GM18519 (cell line): ENCODE measurements at regions not wholly inside any gene's neighbourhood (a gene's known extent, or its start where the extent isn't known, plus 50 kb on each side); places are given as distances from the start of the nearest gene placed in this dataset.
"Not testable (repeated sequence)": the region's sequence is repeated elsewhere in the genome, so short reads cannot be mapped to it uniquely, and the experiment has no call there.

Experiments used
- ATAC-seq: cut with Tn5 transposase; IDR thresholded peaks from one replicate; pipeline ENCODE4 v1.9.1; 2021; ENCODE audit warnings: mild to moderate bottlenecking, moderate library complexity; ENCODE audit not compliant: unreplicated experiment, low FRiP score

DNA sequence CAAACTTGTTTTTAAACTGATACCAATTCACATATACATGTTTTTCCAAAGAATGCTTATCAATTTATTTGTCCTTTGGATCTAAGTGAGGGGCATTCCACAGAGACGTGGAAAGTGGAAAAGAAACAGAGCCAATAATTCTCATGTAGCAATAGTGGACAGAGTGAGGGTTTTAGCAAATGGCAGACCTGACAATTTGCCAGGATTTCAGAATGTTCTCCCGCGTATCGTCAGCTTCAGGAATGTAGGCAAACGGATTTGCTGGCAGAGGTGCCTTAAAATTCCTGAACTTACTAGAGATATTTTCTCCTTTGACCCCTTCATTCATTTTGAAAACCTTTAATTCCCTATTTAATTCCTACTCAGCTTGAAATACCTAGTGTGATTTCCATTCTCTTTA, 193.4 kb upstream of the CPHXL start:
- no peak for ATAC-seq

DNA sequence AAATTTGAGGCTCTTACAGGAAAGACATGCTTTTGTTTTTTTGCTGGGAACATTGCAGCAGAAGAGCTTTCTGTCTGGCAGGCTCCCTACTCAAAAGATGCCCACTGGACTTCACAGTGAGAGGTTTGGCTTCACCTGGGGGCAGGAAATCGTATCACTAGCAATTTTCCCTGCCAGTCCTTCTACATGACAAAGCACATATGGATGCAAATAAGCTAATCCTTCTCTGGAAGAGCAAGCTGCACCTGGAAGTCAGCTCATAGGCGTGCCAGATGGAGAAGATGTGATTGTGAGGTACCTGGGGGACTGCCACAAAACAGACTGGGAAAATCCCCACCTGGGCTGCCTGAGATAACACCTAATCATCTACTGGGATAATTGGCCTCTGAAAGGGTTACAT, 195.0 kb upstream of the CPHXL start:
- ATAC-seq = no peak

DNA sequence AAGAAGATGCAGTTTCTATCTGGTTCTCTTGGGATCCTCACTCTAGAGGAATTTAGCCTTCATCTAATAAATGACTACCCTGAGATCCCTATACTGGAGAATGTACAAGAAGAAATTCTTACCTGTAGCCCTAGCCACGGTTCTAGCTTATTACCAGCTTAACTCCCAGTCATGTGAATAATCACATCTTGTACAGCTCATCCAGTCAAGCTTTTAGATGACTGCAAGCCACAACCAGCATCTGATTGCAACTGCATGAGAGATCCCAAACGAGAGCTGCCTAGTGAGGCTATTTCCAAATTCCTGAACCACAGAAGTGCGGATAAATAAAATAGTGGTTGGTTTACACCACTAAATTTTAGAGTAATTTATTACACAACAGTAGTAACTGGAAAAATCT, 196.0 kb upstream of the CPHXL start:
- no peak for ATAC-seq

DNA sequence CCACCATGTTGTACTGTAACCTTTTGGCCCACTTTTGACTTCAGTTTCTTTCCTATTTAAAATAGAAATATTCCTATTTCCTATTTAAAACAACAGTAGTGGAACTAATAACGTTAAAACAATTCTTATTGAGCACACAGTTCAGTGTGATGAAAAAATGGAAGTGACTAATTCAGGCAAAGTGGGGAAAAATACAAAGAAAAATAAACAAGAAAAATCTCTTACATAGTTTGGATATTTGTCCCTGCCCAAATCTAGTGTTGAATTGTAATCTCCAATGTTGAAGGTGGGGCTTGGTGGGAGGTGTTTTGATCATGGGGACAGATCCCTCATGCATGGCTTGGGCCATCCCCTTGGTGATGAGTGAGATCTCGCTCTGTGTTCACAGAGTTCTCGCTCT, 198.1 kb upstream of the CPHXL start:
- no peak for ATAC-seq

GRCh38 chr16:75927810-75928209, 201.5 kb upstream of the CPHXL start:
- no peak for ATAC-seq

DNA sequence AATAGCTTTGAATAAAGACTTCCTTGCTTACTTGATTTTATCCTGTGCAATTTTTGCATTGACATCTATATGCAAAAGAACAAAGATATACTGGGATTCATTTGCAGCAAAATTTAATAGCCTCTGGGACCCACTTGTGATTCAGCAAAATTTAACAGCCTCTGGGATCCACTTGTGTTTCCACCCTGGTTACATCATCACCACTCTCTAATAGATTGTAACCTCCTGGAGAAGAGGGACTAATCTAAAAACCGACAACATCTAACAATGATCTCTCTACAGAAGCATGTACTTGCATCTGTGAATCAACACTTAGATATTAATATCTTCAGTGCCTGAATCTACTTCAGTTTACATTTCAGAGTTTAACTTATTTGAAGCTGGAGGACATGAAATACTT, 202.0 kb upstream of the CPHXL start:
- ATAC-seq = no peak

GRCh38 chr16:75929046-75929445, 202.8 kb upstream of the CPHXL start:
- ATAC-seq = no peak

DNA sequence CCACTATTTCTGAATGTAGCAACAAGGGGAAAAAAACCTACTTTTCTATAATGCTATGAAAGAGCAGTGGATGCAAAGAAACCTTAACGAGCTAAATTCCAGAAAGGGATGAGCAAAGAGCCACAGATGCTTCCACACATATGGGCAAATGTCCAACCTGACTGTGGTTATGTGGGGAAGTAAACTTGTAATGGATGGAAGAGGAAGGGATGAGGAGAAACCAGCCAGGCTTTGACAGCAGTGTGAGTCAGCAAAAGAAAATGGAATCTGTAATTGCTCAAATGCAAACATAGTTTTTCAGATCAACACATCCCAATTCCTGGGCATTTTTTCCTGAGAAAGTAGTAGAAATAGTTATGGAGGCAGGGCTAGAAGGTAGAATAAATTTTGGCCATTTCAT, 204.8 kb upstream of the CPHXL start:
- ATAC-seq = no peak

- ATAC-seq = no peak
Measured at GRCh38 chr16:75931970-75932369, 205.7 kb upstream of the CPHXL start.

- ATAC-seq = no peak
Measured at GRCh38 chr16:75938818-75939217, 212.5 kb upstream of the CPHXL start.

DNA sequence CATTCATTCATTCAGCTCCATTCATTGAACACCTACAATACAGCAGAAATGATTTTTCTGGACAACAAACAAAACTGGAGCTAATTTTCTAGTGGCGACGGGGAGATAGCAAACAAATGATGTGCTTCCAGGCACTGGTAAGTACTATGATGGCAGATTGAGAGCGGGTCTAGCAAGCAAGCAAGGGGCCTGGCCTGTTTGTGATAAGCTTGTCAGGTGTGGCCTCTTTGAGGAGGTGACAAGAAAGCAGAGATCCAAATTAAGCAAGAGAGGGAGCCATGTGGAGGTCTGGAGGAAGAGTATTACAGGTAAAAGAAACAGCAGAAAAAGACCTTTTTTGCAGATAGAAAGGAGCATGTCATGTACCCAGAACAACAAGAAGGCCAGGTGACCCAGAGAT, 216.1 kb upstream of the CPHXL start:
- no peak for ATAC-seq

DNA sequence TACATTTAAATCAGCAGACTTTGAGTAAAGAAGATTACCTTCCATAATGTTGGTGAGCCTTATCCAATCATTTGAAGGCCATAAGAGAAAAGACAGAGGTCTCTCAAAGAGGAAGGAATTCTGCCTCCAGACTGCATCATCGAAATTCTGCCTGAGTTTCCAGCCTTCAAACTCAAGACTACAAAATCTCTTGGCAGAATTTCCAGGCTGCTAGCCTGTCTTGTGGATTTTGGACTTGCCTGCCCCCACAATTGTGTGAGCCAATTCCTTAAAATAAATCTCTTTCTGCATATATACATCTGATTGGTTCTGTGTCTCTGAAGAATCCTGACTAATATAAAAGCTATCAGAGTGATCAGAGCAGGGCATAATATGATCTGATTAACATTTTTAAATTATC, 216.6 kb upstream of the CPHXL start:
- no peak for ATAC-seq

- no peak for ATAC-seq
Measured at GRCh38 chr16:75943705-75944514, 217.6 kb upstream of the CPHXL start.

DNA sequence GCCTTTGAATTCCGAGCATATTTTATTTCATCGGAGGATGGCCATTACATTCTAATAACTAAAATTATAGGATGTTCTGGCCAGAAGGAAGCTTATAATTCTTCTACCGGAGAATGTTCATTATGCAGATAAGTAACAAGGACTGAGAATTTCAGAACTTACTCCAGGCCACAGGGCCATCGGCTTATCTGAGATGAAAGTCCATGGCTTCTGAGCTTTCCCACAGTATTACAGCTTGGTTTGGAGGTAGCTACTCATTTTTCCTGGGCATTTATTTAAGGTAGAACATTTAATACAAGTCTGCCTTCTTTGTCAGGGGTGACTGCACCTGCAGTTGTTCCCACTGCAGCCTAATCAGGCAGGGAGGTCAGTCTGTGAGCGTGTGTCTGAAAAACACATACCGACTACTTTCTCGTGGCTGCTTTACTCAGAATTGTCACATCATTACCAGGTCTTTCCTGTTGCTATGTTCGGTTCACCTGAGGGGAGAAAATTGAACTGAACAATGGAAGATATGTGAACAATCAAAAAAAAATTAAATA, 219.7 kb upstream of the CPHXL start:
- no peak for ATAC-seq

GRCh38 chr16:75947626-75948239, 221.4 kb upstream of the CPHXL start:
- ATAC-seq = no peak

DNA sequence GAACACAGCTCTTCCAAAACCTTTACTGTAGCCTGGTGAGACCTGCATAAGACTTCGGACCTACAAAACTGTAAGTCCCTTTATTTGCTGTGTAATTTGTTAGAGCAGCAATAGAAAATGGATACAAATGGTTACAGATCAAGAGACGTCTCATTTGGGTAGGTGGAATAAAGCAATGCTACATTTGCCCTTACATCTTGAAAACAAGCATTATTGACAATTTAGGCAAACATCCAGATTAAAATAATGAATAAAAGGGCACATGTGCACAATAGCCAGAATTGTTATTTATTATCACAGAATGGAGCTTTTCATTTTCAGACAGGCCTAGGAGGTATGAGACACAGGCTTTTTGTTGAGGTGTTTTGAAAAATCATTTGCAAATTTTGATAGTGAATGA, 222.2 kb upstream of the CPHXL start:
- ATAC-seq = no peak

DNA sequence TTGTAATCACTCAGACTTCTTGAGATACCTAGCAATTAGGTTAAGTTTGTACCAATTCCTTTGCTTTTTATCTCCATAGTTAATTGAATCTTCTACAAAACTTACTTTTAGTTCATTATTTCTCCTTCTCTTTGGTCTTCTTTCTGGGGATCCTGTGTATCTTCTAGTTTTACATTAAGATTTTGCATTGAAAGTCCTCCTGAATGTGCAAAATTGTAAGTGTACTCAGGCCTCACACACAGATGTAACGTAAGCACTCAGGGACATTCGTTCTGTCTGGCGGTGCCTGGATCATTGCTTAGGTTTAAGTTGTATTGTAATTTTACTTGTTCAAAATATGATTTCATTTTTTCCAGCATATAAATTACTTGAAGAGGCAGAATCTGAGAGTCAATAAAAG, 222.6 kb upstream of the CPHXL start:
- no peak for ATAC-seq

- ATAC-seq = no peak
Measured at GRCh38 chr16:75952124-75952523, 225.8 kb upstream of the CPHXL start.

DNA sequence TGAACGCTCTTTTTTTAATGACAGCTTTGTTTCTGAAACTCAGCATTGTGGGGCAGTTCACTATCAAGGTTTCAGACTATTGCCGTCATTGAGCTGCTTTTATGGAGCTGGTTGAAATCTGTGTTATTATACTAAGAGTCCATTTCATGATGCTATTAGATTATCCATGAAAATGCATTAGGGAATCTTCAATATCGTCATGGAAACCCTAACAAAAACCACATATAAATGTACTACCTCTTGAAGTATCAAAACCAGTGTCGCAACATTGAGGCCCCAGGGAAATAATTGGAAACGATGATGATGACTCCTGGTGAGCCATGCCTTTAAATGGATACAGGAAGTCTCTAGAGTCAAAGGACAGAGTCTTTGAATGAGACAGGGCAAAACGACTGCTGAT, 231.6 kb upstream of the CPHXL start:
- no peak for ATAC-seq

DNA sequence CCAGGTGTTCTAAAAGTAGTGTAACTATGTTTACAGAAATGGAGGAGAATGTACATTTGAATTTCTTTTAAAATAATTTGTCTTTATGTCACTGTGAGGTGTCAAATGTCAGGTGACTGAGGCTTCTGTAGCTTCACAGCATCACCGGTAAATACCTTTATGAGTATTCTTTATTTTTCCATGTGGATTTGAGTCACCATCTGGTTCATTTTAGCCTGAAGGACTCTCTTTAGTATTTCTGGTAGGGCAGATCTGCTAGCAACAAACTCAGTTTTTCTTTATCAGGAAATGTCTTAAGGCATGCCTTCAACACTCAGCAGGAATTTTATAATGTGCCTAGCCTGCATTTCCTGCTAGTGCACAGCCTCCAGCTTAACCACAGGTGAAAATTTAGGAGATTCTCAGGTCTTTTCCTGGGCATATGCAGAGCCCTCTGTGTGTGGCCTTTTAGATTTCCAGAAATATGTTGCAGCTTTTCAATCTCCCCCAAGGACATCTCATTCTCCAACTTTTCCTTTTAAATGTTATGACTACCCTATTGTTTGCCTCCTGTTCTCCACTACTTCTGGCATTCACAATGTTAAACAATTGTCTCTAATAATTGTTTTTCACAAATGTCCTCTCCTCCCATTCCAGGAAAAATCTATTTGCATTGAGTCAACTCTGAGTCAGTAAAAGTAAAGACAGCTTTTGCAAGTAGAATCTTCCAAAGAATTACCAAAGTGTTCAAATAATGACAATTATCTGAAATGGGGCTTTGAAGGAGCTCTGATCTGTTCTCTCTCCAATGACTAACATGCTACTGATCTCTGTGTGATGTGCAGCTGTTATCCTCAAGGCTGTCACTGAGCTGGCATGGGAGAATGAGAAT, 239.4 kb upstream of the CPHXL start:
- ATAC-seq = no peak

DNA sequence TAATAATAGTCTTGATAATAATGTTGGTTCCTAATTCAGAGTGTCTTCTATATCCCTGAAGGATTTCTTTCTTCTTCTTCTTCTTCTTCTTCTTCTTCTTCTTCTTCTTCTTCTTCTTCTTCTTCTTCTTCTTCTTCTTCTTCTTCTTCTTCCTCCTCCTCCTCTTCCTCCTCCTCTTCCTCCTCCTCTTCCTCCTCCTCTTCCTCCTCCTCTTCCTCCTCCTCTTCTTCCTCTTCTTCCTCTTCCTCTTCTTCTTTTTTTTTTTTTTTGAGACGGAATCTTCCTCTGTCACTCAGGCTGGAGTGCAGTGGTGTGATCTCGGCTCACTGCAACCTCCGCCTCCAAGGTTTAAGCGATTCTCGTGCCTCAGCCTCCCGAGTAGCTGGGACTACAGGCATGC, 242.8 kb upstream of the CPHXL start:
- not testable (repeated sequence) for ATAC-seq
